Mesendoderm (in vitro differentiated cells): ENCODE measurements at regions not wholly inside any gene's neighbourhood (a gene's known extent, or its start where the extent isn't known, plus 50 kb on each side); places are given as distances from the start of the nearest gene placed in this dataset.

ENCODE experiments used
- DNase-seq: peaks from one replicate; pipeline ENCODE4 v3.0.0; 2013
- H2AK5ac ChIP-seq: 2 replicates; pipeline ENCODE4 v1.6.1; 2013; ENCODE audit warnings: low read length, inconsistent platforms
- H2BK120ac ChIP-seq: 2 replicates; pipeline ENCODE4 v1.6.1; 2013; ENCODE audit warnings: low read depth, mild to moderate bottlenecking, low read length, moderate library complexity, mixed read lengths
- H2BK15ac ChIP-seq: replicated peaks from 2 replicates; pipeline ENCODE4 v1.6.1; 2013; ENCODE audit warnings: low read depth, mild to moderate bottlenecking, moderate library complexity
- H2BK5ac ChIP-seq: 2 replicates; pipeline ENCODE4 v1.6.1; 2013; ENCODE audit warnings: low read length, inconsistent platforms
- H3K18ac ChIP-seq: 2 replicates; pipeline ENCODE4 v1.6.1; 2013; ENCODE audit warnings: mild to moderate bottlenecking, low read length, mixed read lengths
- H3K23ac ChIP-seq: one replicate; pipeline ENCODE4 v1.6.1; 2013; ENCODE audit warnings: low read length
- H3K27ac ChIP-seq: 2 replicates; pipeline ENCODE4 v1.5.1; 2013; ENCODE audit warnings: low read depth, mild to moderate bottlenecking, inconsistent platforms, low read length, moderate library complexity
- H3K27me3 ChIP-seq: 2 replicates; pipeline ENCODE4 v1.6.1; 2013; ENCODE audit warnings: low read length, control low read depth, mild to moderate bottlenecking, inconsistent platforms; ENCODE audit not compliant: insufficient read depth, poor library complexity
- H3K36me3 ChIP-seq: 2 replicates; pipeline ENCODE4 v1.6.1; 2013; ENCODE audit warnings: low read length, inconsistent platforms; ENCODE audit not compliant: control insufficient read depth, insufficient read depth
- H3K4ac ChIP-seq: one replicate; pipeline ENCODE4 v1.6.1; 2013; ENCODE audit warnings: low read depth, mild to moderate bottlenecking, low read length, moderate library complexity
- H3K4me1 ChIP-seq: 2 replicates; pipeline ENCODE4 v1.6.1; 2013; ENCODE audit warnings: low read depth, low read length, inconsistent platforms; ENCODE audit not compliant: control insufficient read depth
- H3K4me2 ChIP-seq: 2 replicates; pipeline ENCODE4 v1.6.1; 2013; ENCODE audit warnings: low read length
- H3K4me3 ChIP-seq: 2 replicates; pipeline ENCODE4 v1.5.1; 2013; ENCODE audit warnings: mild to moderate bottlenecking, low read length
- H3K56ac ChIP-seq: one replicate; pipeline ENCODE4 v1.6.1; 2013; ENCODE audit warnings: low read length
- H3K79me1 ChIP-seq: 2 replicates; pipeline ENCODE4 v1.6.1; 2013; ENCODE audit warnings: low read length, inconsistent platforms
- H3K79me2 ChIP-seq: 2 replicates; pipeline ENCODE4 v1.6.1; 2013; ENCODE audit warnings: mild to moderate bottlenecking, low read length; ENCODE audit not compliant: control insufficient read depth, insufficient read depth
- H3K9ac ChIP-seq: 2 replicates; pipeline ENCODE4 v1.6.1; 2013; ENCODE audit warnings: low read length, inconsistent platforms
- H4K5ac ChIP-seq: one replicate; pipeline ENCODE4 v1.6.1; 2013; ENCODE audit warnings: low read length
- H4K8ac ChIP-seq: one replicate; pipeline ENCODE4 v1.6.1; 2013; ENCODE audit warnings: low read depth, mild to moderate bottlenecking, control low read depth, low read length, moderate library complexity
- WGBS: extraction: QIAGEN DNeasy Blood & Tissue Kit; methylation state at CpG from one replicate; pipeline ENCODE4 v1.1.7; 2013; ENCODE audit warnings: low lambda C conversion rate, missing lambda C conversion rate; ENCODE audit not compliant: insufficient coverage; ENCODE audit errors: extremely low coverage; 5-methylcytosine and 5-hydroxymethylcytosine counted together

GRCh38 chr16:64090327-64090726 is 1031.5 kb downstream of the CDH11 start:
- Histone ChIP-seq H3K79me2 (no peaks in the 10 kb centered on the region), H3K18ac (no peak overlapping the region), H3K4me1 (no peaks in the 10 kb centered on the region), H2BK120ac (no peak overlapping the region), H3K79me1 (no peaks in the 10 kb centered on the region), H3K36me3 (no peaks in the 10 kb centered on the region), H3K4ac (no peak overlapping the region), H4K5ac (no peak overlapping the region), H2BK5ac (no peak overlapping the region), H2BK15ac (no peak overlapping the region), H3K27ac (no peak overlapping the region), H2AK5ac (no peak overlapping the region), H3K4me3 (no peak overlapping the region), H3K23ac (no peak overlapping the region), H3K9ac (no peak overlapping the region), H3K27me3 (no peaks in the 10 kb centered on the region), H4K8ac (no peak overlapping the region), H3K4me2 (no peak overlapping the region), H3K56ac (no peak overlapping the region)
- no CpG with 5 or more reads among the region's 2 CpGs for WGBS
- no peak for DNase-seq

GRCh38 chr16:64089697-64090096 is 1032.2 kb downstream of the CDH11 start:
- no peak overlapping the region for H4K5ac ChIP-seq
- no peak overlapping the region for H3K56ac ChIP-seq
- H2AK5ac ChIP-seq, result no peak overlapping the region
- no peak overlapping the region for H3K4me2 ChIP-seq
- no peak overlapping the region for H2BK120ac ChIP-seq
- no peak overlapping the region for H3K4ac ChIP-seq
- no peaks in the 10 kb centered on the region for H3K36me3 ChIP-seq
- H4K8ac ChIP-seq, result no peak overlapping the region
- H3K18ac ChIP-seq, result no peak overlapping the region
- no peaks in the 10 kb centered on the region for H3K4me1 ChIP-seq
- H2BK5ac ChIP-seq, result no peak overlapping the region
- no peak overlapping the region for H3K9ac ChIP-seq
- no peak overlapping the region for H3K27ac ChIP-seq
- H3K79me2 ChIP-seq, result no peaks in the 10 kb centered on the region
- H3K27me3 ChIP-seq, result no peaks in the 10 kb centered on the region
- H3K79me1 ChIP-seq, result no peaks in the 10 kb centered on the region
- no peak overlapping the region for H2BK15ac ChIP-seq
- H3K23ac ChIP-seq, result no peak overlapping the region
- peak; percentile 72 for DNase-seq
- H3K4me3 ChIP-seq, result no peak overlapping the region

- Histone ChIP-seq H3K27me3 (no peaks in the 10 kb centered on the region), H3K4me3 (no peak overlapping the region), H2AK5ac (no peak overlapping the region), H3K23ac (no peak overlapping the region), H3K4me2 (no peak overlapping the region), H3K18ac (no peak overlapping the region), H2BK120ac (no peak overlapping the region), H3K4ac (no peak overlapping the region), H3K36me3 (no peaks in the 10 kb centered on the region), H4K8ac (no peak overlapping the region), H3K9ac (no peak overlapping the region), H4K5ac (no peak overlapping the region), H3K27ac (no peak overlapping the region), H3K79me1 (no peaks in the 10 kb centered on the region), H3K79me2 (no peaks in the 10 kb centered on the region), H2BK5ac (no peak overlapping the region), H2BK15ac (no peak overlapping the region), H3K56ac (no peak overlapping the region), H3K4me1 (no peaks in the 10 kb centered on the region)
- no peak for DNase-seq
- WGBS, result no CpG with 5 or more reads among the region's 5 CpGs
Measured at GRCh38 chr16:64088838-64089237, 1033.0 kb downstream of the CDH11 start.

- H3K23ac ChIP-seq, result no peak overlapping the region
- no peaks in the 10 kb centered on the region for H3K79me2 ChIP-seq
- H3K4ac ChIP-seq, result no peak overlapping the region
- H3K56ac ChIP-seq, result no peak overlapping the region
- H4K5ac ChIP-seq, result no peak overlapping the region
- no peak overlapping the region for H4K8ac ChIP-seq
- no peak overlapping the region for H3K4me2 ChIP-seq
- no peak overlapping the region for H2BK120ac ChIP-seq
- no peaks in the 10 kb centered on the region for H3K27me3 ChIP-seq
- no peak overlapping the region for H2AK5ac ChIP-seq
- no CpG with 5 or more reads among the region's 4 CpGs for WGBS
- H3K18ac ChIP-seq, result no peak overlapping the region
- H3K4me3 ChIP-seq, result no peak overlapping the region
- H2BK5ac ChIP-seq, result no peak overlapping the region
- H3K27ac ChIP-seq, result no peak overlapping the region
- H3K36me3 ChIP-seq, result no peaks in the 10 kb centered on the region
- no peak overlapping the region for H2BK15ac ChIP-seq
- H3K4me1 ChIP-seq, result no peaks in the 10 kb centered on the region
- no peak for DNase-seq
- H3K9ac ChIP-seq, result no peak overlapping the region
- no peaks in the 10 kb centered on the region for H3K79me1 ChIP-seq
Measured at GRCh38 chr16:64085296-64085695, 1036.6 kb downstream of the CDH11 start.

GRCh38 chr16:64084706-64085105 is 1037.2 kb downstream of the CDH11 start:
- no peak overlapping the region for H3K27ac ChIP-seq
- no peak overlapping the region for H4K8ac ChIP-seq
- H3K4me1 ChIP-seq, result no peaks in the 10 kb centered on the region
- H3K4me3 ChIP-seq, result no peak overlapping the region
- no peak overlapping the region for H3K4me2 ChIP-seq
- no peaks in the 10 kb centered on the region for H3K79me1 ChIP-seq
- WGBS, result no CpG with 5 or more reads among the region's 3 CpGs
- H3K9ac ChIP-seq, result no peak overlapping the region
- no peak overlapping the region for H2BK15ac ChIP-seq
- H2BK120ac ChIP-seq, result no peak overlapping the region
- no peak overlapping the region for H3K56ac ChIP-seq
- no peaks in the 10 kb centered on the region for H3K27me3 ChIP-seq
- no peak overlapping the region for H3K18ac ChIP-seq
- H3K23ac ChIP-seq, result no peak overlapping the region
- no peaks in the 10 kb centered on the region for H3K36me3 ChIP-seq
- H2AK5ac ChIP-seq, result no peak overlapping the region
- no peaks in the 10 kb centered on the region for H3K79me2 ChIP-seq
- no peak overlapping the region for H4K5ac ChIP-seq
- DNase-seq, result no peak
- no peak overlapping the region for H2BK5ac ChIP-seq
- no peak overlapping the region for H3K4ac ChIP-seq

- Histone ChIP-seq H2AK5ac (no peak overlapping the region), H3K4me3 (no peak overlapping the region), H3K18ac (no peak overlapping the region), H3K79me2 (no peaks in the 10 kb centered on the region), H3K56ac (no peak overlapping the region), H3K4me2 (no peak overlapping the region), H3K4me1 (no peaks in the 10 kb centered on the region), H3K27me3 (no peaks in the 10 kb centered on the region), H4K5ac (no peak overlapping the region), H3K79me1 (no peaks in the 10 kb centered on the region), H2BK15ac (no peak overlapping the region), H3K23ac (no peak overlapping the region), H3K27ac (no peak overlapping the region), H2BK120ac (no peak overlapping the region), H3K9ac (no peak overlapping the region), H3K36me3 (no peaks in the 10 kb centered on the region), H4K8ac (no peak overlapping the region), H2BK5ac (no peak overlapping the region), H3K4ac (no peak overlapping the region)
- no peak for DNase-seq
- no CpG with 5 or more reads among the region's 4 CpGs for WGBS
Measured at GRCh38 chr16:64083428-64084129, 1038.3 kb downstream of the CDH11 start.
